GM04503 (cell line): ENCODE measurements at regions not wholly inside any gene's neighbourhood (a gene's known extent, or its start where the extent isn't known, plus 50 kb on each side); places are given as distances from the start of the nearest gene placed in this dataset.
"Not testable (repeated sequence)": the region's sequence is repeated elsewhere in the genome, so short reads cannot be mapped to it uniquely, and the experiment has no call there.

ENCODE experiments used
- DNase-seq: peaks from one replicate; pipeline ENCODE4 v3.0.0-alpha.2; 2012; ENCODE audit warnings: low read depth

DNA sequence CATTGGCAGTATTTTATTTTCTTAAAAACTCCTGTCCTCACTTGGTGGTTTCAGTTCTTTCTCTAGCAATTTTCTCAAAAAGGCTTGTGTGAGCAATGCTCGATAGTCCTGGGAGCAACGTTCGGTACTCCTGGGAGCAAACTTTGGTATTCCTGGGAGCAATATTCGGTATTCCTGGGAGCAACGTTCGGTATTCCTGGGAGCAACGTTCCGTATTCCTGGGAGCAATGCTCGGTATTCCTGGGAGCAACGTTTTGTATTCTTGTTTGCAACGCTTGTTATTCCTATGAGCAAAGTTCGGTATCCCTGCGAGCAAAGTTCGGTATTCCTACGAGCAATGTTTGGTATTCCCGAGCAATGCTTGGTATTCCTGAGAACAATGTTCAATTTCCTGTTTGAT lies 362.0 kb upstream of the ADARB2 start:
- DNase-seq, result no peak

DNA sequence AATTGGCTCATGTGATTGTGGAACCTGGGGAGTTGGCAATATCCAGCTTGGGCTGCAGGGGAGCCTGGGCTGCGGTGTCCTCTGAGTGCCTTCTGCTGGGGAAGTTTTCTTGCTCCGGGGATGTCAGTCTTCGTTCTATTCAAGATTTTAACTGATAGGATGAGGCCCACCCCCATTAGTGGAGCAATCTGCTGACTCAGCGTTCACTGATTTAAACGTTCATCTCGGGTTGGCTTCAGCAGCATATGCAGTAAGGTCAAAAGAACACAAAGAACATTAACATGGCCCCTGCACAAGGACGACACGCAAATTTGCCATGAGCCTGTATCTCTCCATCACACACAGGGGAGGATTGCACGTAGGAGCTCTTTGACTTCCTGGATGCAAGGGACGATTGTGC lies 360.6 kb upstream of the ADARB2 start:
- DNase-seq, result no peak

DNA sequence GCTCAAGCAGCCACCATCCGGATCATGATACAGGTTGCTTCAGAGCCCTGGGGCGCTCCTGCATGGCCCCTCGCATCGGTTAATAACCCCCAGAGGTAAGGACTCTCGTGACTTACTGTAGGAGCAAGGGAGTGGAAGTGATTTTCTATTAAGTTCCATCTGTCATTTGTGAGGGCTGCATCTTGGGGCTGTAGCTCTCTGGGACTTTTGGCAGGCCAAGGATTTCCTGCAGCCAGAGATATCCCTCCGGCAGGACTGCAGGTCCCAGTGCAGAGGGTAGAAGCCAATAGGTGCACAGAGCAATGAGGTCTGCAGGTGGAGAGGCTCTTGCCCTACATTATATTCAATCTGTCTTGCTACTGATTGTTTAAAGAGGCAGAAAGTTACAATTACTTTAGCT lies 356.8 kb upstream of the ADARB2 start:
- no peak for DNase-seq

DNA sequence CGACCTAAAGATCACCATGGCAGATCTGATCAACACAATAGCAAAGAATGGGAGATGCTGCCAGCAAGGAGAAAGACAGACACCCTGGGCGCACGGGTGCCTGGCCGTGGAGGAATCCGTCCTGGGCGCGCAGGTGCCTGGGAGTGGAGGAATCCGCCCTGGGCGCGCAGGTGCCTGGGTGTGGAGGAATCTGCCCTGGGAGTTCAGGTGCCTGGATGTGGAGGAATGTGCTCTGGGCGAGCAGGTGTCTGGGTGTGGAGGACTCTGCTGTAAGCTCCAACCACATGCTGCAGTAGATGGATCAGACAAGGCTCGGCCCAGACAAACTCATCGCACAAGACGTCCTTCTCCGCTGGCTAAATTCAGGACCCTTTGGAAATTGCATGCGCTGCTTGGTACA lies 346.3 kb upstream of the ADARB2 start:
- DNase-seq, result no peak

DNA sequence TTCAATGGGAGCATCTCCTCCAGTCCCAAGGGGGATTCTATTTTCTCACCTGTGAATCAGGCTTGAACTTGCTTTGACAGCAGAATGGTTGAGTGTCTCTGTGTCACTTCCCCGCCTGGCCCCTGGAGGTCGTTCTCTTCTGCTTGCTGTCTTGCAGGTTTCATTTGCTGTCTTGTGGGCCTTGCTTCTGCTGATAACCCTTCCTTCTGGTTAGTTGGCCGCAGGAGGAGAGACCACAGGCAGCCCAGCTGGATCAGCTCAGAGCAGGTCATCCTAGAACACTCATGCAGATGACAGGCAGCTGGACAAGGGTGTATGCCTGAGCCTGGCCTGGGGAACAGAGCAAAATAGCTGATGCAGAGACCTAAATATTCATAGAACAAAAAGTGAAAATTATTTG lies 344.2 kb upstream of the ADARB2 start:
- DNase-seq, result no peak

DNA sequence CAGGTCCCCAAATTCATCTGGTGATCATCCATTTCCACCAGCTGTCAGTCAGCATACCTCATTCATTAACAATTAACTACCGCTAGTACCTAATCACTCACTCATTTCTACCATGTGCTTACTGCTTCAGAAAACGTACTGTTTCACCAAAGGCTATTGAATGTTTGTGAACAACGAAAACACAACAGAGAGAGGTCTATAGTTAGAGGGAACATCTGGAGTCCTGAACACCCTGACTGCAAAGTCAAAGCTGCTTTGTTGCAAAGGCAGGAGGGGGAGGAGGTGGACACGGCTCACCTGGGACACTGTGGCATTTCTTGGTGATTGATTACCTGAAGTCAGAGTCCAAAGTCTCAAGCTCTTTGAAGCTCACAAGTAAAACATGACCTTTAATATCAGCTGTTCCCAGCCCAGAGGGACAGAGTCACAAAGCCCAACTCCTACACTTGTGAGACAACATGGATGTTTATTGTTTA lies 342.3 kb upstream of the ADARB2 start:
- DNase-seq, result no peak

DNA sequence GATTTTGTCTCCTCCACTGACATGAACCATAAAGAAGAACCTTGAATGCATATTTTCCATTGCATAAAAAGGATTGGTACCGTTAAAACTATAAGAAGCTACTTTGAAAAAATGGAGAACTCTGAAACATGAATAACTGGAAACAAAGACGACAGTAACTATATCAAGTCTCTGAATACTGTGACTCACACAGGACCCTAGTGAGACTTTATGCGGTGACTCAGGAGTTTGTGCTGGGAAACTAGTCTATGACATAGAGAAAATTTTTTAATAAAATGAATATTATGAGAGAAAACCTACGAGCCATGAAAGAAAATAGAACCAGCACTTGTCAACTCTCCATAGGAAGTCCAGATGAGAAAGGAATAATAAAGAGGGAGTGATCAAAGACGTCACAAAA lies 339.9 kb upstream of the ADARB2 start:
- no peak for DNase-seq

DNA sequence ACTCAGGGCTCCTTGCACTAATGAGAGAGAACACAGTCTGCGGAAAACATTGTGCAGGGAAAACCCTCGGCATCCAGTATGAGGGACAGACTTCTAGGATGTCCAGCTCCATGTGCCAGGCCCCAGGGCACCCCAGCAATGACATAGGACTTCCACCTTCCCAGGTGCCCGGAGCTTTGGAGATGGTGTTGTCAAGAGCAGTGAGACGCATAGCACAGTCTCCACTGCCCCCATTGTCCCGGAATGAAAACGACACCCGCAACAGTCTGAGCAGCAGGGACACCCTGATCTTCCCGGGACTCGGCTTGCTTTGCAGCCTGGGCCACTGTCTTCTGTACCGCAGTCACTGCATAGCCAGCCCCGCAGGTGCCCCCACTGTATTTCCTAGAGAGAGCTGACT lies 339.2 kb upstream of the ADARB2 start:
- DNase-seq, result no peak

DNA sequence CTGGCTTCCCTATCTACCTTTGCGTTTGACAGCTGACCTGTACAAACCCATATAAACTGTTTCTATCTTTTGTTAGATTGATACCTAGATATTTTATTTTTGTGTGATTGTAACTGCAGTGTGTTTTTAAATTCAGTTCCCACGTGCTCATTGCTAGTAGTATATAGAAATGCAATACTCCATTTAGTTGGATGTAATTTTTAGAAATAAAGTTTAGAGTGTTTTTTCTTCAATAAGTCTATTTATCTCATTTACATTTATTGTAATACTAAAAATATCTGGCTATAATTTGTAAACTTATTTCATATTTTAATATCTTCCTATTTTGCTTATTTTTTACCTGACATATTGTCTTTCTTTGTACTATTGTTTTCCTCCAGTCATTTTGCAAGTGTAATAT lies 329.7 kb upstream of the ADARB2 start:
- no peak for DNase-seq

DNA sequence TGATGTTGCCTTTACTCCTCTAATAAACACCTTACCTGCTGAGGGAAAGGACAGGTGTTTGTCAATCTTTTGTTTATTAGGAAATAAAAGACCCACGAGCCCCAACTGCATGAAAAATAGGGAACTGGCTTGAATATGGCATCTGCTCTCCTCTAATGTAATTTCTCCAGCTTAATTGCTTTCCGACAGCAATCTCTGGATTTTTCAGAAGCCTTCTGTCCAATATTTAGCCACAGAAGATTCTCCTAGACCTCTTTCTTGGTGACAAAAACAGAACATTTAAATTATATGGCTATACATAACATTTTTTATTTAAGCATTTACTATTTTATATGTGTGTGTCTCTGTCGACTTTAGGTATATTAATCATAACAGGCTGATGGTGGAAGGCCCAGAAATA lies 317.4 kb upstream of the ADARB2 start:
- no peak for DNase-seq

DNA sequence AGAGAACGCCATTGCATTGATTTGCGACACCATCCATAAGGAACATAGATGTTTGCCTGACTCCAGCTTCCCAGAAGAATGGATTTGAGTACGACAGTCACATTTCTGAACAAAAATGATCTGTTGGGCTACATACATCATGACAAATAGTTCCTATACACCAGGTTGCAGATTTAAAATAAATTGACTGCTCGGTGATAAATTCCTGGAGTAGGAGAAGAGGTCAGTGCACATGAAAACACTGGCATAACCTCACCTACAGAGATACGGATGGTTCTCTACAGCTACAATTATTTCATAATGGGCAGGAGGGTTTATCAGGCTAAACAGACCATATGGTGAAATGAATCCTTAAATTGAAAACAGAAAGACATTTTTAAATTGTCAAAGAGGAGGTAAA lies 316.5 kb upstream of the ADARB2 start:
- no peak for DNase-seq

DNA sequence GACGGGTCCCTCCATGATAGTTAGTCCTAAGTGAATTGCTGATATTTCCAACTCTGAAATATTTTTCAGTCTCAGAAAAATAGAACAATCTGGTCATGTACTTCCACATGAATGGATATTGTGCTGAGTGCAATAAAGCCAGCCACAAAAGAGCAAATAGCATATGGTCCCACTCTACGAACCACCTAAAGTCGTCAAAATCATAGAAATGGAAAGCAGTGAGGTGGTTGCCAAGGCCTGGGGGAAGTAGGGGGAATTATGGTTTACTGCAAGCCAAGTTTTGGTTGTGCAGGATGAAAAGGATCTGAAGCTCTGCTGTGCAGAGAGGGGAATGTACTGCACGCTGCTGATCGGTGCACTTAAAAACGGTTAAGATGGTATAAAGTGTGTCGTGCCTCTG lies 313.8 kb upstream of the ADARB2 start:
- DNase-seq, result no peak

DNA sequence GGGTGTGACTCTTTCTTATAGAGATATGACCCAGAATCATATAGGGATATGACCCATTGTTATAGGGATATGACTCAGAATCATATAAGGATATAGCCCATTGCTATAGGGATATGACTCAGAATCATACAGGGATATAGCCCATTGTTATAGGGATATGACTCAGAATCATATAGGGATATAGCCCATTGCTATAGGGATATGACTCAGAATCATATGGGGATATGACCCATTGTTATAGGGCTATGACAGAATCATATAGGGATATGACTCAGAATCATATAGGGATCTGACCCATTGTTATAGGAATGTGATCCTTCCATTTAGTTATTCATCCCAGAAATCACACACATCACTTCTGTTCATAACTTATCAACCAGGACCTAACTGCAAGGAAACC lies 312.2 kb upstream of the ADARB2 start:
- DNase-seq, result no peak

DNA sequence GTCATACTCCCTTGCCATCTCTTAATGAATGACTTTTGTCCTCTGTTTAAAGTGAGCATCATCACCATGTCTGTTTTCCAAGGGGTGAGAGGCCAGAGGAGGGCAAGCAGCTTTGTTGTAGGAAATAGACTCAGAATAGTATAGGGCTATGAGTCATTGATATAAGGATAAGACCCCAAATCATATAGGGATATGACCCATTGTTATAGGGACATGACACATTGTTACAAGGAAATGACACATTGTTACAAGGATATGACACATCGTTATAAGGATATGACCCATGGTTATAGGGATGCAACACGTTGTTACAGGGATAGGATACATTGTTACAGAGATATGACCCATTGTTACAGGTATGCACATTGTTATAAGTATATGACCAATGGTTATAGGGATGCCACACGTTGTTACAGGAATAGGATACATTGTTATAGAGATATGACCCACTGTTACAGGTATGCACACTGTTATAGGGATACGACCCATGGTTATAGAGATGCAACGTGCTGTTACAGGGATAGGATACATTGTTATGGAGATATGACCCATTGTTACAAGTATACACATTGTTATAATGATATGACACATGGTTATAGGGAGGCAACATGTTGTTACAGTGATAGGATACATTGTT lies 311.1 kb upstream of the ADARB2 start:
- DNase-seq, result no peak

DNA sequence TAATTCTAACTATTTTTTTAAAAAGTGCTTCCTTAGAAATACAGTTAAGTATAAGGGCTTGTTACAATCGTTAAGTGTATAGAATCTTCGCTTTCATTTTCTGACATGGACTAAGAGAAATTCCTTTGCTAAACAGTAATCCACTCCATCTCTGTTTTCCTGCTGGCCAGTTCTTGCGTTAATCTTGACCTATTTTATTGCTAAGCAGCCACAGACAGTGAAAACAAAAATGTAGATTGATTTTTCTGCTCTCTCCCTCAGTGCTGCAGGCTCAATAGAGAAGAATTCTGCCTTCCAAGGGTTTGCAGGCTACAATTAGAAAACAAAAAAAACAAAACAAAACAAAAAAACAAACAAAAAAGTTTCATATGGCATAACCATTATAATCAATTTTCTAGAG lies 310.4 kb upstream of the ADARB2 start:
- DNase-seq, result no peak

DNA sequence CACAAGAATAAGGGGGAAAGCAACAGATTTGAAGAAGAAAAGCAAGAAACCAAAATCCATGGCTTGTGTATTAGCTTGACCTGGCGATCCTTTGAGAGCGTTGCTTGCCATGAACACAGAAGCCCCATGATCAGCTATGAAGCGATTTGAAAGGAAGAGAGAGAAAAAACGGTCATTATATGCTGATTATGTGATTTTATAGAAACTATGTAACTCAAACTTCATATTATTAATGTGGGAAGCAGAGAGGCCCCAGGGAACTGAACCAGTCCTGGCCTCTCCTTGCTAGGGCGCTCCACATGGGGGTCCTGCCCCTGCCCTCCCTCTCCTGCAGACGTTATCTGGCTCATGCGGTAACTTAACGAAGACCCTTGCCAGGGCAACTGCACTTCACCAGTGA lies 306.1 kb upstream of the ADARB2 start:
- no peak for DNase-seq

DNA sequence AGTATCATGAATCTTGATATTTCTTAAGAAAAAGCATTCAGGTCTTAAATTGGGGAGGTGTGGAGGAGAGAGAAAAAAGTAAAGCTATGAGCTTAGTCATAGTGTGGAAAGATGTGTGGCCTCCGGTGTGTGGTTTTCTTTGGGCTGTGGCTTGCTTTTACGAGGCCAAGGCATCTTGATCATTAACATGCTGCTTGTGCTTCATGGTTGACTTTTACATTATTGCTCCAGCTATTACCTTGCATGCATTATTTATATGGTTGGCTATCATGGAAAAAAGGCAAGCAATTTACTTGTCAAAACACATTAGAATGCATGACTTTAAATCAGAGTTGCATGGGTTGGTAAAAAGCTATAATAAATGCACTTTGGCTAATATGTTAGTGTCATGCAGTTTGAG lies 300.7 kb upstream of the ADARB2 start:
- no peak for DNase-seq

DNA sequence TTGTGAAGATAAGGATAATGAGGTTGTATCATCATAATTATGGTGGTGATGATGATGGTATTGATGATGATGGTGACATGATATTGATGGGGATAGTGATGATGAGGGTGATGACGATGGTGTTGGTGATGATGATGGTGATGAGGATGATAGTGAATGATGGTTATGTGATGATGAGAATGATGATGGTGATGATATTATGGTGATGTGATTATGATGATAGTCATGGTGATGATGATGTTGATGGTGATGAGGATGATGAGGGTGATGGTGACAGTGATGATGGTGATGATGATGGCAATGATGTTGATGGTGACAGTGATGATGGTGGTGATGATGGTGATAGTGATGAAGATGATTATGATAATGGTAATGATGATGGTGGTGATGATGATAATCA lies 299.9 kb upstream of the ADARB2 start:
- no peak for DNase-seq

DNA sequence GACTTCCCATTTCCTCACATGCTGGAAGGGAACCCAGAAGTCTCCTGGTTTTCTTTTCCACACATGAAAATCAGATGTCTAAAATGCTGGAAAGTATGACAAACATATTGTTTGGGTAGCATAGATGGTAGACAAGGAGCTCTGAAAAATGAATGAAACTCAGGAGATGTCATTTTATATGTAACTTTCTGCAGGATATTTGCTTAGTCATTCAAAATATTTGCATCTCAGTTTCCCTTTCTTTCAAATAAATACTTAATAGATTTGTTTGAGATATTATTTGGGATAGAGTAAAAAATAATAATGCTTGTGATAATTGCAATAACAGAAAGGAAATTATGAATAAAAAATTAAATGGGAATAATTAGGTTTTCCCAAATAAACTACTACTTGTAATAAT lies 298.9 kb upstream of the ADARB2 start:
- no peak for DNase-seq

DNA sequence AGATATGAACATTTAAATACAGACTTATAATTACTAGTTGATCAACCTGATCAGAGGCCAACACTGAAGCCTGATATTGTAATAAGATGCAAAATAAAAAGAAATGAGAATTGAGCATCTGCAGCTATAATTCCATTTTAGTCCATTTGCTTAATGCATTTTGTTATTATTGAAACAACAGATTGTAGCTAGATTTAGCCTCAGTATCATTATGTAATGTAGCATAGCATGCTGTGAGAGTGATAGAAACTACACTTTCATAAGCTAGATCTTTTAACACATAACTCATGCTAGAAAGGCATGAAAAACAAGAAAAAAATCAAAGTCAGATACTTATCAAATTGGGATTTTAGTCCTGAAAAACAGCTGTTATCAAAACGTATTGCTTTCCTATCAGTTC lies 292.7 kb upstream of the ADARB2 start:
- no peak for DNase-seq

DNA sequence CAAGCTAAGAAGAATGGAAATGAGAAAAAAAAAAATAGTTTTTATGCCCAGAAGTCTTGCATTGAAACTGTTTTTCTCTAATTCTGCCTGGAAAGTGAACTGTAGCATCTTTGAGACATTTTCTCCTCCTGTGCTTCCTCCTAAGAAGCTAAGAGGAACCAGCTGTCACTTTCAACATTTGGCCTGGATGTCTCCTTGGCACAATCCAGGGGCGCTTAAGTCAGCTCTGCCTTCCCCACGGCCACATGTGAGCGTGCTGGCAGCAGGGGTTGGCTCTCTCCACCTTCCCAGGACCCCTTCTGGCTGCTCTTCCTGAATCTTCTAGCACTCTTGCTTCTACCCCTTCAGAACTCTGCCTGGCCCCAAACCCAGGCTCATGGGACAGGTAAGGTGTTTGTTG lies 289.6 kb upstream of the ADARB2 start:
- DNase-seq, result no peak

DNA sequence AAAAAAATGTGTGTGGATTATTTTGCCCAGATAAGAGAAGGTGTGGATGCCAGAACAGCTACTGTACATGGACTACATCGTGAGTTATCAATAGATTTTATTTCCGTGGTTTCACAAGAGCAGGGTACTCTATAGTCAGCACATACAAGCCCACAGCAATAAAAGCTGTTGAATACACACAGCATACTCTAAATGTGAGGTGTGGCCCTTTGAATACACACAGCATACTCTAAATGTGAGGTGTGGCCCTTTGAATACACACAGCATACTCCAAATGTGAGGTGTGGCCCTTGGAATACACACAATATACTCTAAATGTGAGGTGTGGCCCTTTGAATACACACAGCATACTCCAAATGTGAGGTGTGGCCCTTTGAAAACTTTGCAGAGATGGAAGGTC lies 287.4 kb upstream of the ADARB2 start:
- not testable (repeated sequence) for DNase-seq

DNA sequence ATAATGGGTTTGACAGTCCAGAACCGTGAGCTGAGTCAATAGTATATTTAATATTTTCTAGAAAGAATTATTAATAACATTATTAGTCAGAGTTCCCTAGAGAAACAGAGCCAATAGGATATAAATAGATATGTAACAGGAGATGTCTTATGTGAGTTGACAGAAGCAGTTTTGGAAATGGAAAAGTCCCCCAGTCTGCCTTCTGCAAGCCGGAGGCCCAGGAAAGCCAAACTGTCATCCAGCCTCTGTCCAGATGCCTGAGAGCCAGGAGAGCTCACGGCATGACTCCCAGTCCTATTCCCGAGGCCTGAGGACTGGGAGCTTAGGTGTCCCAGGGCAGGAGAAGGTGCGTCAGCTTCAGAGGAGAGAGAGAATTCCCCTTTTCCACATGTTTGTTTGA lies 286.4 kb upstream of the ADARB2 start:
- DNase-seq, result no peak

DNA sequence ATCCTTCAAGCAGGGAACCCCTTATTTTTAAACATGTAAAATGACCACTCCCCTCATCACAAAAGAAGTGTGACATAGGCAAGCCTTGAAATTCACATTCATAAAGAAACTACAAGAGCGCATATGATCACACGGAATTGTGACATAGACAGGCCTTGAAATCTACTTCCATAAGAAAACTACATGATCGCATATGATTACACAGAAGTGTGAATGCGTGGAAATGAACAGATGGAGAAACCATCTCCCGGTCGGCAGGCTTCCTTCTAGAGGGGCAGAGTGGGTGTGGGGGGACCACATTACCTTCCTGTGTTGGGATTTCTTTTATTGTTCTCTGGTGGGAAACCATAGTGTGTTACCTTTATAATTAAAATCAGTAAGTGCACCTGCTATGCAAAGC lies 285.1 kb upstream of the ADARB2 start:
- no peak for DNase-seq

DNA sequence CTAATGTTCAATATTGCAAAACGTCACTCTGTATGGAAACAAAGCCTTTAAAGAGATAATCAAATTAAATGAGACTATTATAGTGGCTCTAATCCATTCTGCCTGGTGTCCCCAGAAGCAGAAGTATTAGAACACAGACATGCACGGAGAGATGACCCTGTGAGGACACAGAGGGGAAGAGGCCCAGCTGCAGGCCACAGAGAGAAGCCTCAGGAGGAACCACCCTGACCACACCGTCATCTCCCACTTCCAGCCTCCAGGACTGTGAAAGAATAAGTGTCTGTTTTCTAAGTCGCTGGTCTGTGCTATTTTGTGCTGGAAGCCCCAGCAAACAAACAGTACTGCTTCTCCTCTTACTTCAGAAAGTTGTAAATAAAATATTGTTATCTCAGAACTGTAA lies 283.5 kb upstream of the ADARB2 start:
- DNase-seq, result no peak
